GDM1 (cell line): ENCODE measurements at regions not wholly inside any gene's neighbourhood (a gene's known extent, or its start where the extent isn't known, plus 50 kb on each side); places are given as distances from the start of the nearest gene placed in this dataset.
"Not testable (repeated sequence)": the region's sequence is repeated elsewhere in the genome, so short reads cannot be mapped to it uniquely, and the experiment has no call there.

Experiments
- DNase-seq: peaks from one replicate; lab custom pipeline; 2025; lab: John Stamatoyannopoulos, UW

- not testable (repeated sequence) for DNase-seq
Measured at GRCh38 chr3:192968901-192969300, 51.2 kb upstream of the MB21D2 start.

DNA sequence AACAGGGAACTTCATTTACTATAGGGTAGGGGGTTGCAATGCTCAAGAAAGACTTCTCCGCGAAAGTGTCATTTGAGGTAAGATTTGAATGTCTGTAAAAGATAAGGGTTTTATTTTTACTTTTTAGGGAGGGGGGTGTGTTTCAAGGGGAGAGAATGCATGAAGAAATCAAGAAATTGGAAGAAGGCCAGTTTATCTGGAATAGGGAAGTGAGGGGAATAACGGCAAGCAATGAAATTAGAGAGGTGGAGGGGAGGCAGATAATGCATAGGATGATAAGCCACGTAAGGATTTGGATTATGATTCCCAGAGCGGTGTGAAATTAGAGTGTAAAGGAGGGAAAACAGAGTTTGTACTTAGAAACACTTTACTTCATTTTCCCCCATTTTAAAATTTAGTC, 63.0 kb upstream of the MB21D2 start:
- DNase-seq = no peak

DNA sequence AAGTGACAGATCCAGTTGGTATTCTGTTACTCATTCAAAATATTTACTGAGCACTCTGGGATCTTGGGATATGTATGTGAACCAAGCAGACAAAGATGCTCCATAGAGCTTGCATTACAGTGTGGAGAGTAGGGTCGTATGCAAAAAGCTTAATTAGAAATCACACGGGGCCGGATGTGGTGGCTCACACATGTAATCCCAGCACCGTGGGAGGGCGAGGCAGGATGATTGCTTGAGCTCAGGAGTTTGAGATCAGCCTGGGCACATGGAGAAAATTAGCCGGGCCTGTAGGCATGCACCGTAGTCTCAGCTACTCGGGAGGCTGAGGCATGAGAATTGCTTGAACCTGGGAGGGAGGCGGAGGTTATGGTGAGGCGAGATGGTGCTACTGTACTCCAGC, 68.7 kb upstream of the MB21D2 start:
- DNase-seq = no peak

- DNase-seq = no peak
Measured at GRCh38 chr3:192991356-192991755, 73.7 kb upstream of the MB21D2 start.

- DNase-seq = no peak
Measured at GRCh38 chr3:192992361-192992760, 74.7 kb upstream of the MB21D2 start.

GRCh38 chr3:192993411-192993810, 75.8 kb upstream of the MB21D2 start:
- DNase-seq = no peak

DNA sequence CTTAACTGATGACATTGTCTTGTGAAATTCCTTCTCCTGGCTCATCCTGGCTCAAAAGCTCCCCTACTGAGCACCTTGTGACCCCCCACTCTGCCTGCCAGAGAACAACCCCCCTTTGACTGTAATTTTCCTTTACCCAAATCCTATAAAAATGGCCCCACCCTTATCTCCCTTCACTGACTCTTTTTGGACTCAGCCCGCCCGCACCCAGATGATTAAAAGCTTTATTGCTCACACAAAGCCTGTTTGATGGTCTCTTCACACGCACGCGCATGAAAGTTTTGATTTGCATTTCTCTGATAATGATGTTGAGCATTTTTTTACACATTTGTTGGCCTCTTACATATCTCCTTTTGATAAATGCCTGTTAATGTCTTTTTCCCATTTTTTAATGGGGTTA, 83.5 kb upstream of the MB21D2 start:
- DNase-seq = not testable (repeated sequence)

DNA sequence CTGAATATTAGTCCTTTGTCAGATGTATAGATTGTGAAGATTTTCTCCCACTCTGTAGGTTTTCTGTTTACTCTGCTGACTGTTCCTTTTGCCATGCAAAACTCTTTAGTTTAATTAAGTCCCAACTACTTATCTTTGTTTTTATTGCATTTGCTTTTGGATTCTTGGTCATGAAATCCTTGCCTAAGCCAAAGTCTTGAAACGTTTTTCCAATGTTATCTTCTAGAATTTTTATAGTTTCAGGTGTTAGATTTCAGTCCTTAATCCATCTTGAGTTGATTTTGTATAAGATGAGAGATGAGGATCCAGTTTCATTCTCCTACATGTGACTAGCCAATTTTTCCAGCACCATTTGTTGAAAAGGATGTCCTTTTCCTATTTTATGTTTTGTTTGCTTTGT, 86.0 kb upstream of the MB21D2 start:
- not testable (repeated sequence) for DNase-seq

DNA sequence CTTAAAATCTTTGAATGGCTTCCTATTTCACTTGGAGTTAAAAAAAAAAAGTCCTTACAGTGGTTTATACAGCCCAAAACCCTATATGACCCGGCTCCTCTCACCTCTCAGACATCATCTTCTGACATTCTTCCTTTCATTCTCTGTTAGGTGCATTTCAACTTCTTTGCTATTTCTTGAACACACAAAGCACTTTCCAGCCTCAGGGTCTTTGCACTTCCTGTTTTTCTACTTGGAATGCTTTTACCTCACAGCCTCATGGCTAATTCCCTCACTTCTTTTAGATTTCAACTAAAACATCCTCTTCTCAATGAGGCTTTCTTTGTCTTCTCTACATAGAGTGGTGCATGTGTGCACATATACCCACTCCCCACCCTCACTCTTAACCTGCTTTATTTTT, 91.0 kb upstream of the MB21D2 start:
- no peak for DNase-seq

DNA sequence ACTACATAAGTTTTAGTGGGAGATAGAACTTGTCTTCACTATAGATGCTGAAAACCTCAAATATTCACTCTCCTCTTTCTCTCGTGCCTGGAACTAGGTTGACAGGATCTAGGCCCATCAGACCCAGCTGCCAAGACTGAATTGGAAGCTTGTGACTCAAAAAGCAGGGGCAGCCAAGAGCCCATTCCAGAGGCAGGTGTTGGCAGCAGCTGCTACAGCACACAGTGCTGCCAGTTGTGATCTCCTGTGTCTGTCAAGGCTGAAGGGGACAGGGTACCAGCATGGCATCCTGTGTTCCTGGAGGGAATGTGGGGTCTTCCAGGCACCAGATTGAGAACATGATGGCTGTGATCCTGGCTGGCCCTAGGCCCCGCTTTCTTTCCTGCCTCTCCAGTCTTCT, 92.5 kb upstream of the MB21D2 start:
- DNase-seq = no peak

DNA sequence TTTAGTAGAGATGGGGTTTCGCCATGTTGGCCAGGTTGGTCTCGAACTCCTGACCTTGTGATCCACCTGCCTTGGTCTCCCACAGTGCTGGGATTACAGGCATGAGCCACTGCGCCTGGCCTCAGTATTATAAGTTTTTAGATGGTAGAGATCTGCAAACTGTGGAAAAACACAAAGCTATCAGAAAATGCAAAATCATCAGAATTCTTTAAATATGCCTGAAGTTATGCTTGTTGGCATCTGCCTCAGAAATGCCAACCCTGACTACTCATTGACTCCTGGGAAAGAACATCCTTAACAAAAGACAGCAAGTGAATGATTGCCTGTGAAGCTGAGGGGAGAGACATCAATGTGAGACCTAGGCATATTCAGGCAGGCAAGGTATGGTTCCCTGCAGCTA, 94.3 kb upstream of the MB21D2 start:
- DNase-seq = no peak

GRCh38 chr3:193014902-193015301, 97.2 kb upstream of the MB21D2 start:
- DNase-seq = no peak

- peak; percentile 17 for DNase-seq
Measured at GRCh38 chr3:193016437-193016901, 98.8 kb upstream of the MB21D2 start.

- no peak for DNase-seq
Measured at GRCh38 chr3:193021506-193022010, 103.9 kb upstream of the MB21D2 start.

GRCh38 chr3:193023218-193023617, 105.6 kb upstream of the MB21D2 start:
- DNase-seq = no peak

- DNase-seq = no peak
Measured at GRCh38 chr3:193028258-193028657, 110.6 kb upstream of the MB21D2 start.

DNA sequence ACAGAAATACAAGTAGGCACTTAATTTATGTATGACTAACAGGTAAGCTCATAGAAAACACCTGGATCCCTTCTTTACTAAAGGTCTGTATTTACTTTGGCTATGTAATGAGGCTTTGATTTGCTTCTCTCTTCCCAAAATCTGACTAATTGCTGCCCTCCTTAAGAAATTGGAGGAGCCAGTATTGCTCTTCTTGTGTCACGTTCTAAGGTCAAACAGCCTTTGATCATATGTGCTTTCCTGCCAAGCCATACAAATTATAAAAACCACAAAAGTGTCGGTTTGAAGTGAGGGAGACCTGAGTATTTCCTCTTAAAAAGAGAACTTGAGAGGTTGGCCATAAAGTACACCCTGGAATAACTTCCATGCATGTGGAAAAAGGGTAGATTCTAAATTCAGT, 112.1 kb upstream of the MB21D2 start:
- no peak for DNase-seq

DNA sequence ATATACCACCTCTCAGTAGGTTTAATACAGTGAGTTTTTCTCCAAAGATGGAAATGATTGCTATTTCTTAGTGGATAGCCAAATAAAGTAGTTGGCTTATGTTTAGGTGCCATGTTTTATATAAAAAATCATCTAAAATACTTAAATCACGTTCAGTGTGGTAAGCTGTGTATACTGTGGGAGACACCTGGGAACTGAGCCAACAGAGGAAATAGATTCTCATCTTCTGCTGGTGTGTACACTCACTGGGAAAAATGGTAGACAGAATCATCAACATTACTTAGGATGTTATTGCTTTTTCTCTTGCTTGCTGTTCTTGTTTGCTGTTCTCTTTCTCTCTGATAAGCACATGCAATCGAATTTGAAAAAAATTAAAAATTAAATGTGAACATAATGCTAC, 112.6 kb upstream of the MB21D2 start:
- no peak for DNase-seq

DNA sequence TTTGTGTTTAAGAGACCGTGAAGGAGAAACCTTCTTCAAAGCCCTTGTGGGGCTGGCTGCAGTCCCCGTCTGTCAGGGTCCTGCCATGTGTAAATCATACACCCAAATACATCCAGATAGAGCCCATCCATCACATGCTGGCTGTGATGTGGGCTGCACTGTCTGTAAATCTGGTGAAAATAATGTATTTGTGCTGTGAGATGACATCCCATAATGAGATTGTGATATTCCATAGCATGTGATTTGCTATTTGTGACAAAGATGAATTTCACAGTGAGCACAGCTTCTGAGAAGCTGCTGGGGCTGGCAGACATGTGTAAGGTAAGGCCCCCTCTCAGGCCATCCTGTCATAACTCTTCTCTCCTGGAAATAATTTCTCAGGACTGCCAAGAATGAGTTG, 114.3 kb upstream of the MB21D2 start:
- no peak for DNase-seq

GRCh38 chr3:193033226-193033780, 115.6 kb upstream of the MB21D2 start:
- no peak for DNase-seq

GRCh38 chr3:193037828-193038227, 120.2 kb upstream of the MB21D2 start:
- not testable (repeated sequence) for DNase-seq

DNA sequence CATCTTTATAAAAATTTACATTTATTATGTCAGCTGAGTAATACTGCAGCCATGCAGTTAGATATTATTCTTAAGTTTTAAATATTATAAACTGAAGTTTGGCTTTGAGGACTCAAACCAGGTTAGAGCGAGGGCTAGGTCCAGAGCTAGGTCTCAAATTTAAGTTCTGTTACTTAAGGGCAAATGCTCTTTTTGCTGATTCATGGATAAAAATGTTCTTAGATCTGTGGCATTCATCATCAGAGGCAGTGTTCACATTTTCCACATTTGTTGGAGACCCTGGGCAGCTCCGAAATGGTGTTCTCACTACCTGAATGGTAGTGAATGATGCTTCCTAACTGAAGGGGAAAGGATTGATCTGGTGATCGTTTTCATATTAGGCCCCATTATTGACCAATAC, 121.4 kb upstream of the MB21D2 start:
- no peak for DNase-seq

DNA sequence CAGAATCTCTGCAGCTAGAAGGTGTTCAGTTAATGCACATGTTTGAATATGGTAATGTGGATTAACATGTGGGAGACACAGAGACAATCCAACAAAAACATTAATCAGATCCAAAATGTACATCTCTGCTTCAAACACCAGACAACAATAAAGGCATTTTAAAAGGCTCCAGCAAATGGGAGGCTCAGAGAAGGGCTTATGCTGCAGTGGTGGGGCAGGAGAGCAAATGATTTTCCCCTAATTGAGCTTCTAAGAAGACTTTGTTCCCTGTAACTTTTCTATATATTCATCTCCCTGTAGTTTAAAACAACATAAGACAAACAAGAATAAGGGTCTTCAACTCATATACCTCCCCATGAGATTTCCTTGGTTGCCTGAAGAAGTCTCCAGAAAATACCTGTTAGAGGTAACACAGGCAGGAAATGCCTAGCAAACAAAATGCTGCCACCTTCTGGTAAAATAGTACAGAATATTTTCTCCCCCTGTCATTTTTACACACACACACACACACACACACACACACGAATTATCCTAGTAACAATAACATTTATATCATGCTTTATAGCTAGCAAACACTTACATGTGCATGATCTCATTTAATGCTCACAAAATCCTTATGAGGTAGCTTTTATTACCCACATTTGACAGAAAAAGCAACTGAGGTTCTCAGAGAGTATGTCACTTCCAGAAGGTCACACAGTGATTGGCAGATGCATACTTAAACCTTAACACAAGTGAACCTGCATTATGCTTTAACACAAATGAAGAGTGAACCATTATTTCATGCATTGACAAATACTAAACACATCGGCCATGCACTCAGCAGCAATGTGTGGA, 123.4 kb upstream of the MB21D2 start:
- DNase-seq = no peak

- DNase-seq = no peak
Measured at GRCh38 chr3:193046371-193046770, 128.7 kb upstream of the MB21D2 start.
